SH-SY5Y (cell line): ENCODE measurements at regions not wholly inside any gene's neighbourhood (a gene's known extent, or its start where the extent isn't known, plus 50 kb on each side); places are given as distances from the start of the nearest gene placed in this dataset.

Experiments
- GATA2 ChIP-seq: IDR thresholded peaks from 2 replicates; pipeline ENCODE4 v1.6.1; 2011; ENCODE audit warnings: mild to moderate bottlenecking, low read depth, low read length
- GATA3 ChIP-seq: IDR thresholded peaks from 2 replicates; pipeline ENCODE4 v1.6.1; 2011; ENCODE audit warnings: low read depth, mild to moderate bottlenecking, low read length, moderate library complexity

GRCh38 chr5:96065685-96066385 is 104.2 kb upstream of the ELL2 start:
- no peak for TF ChIP-seq GATA2
- TF ChIP-seq GATA3 = no peak
